Right lobe of liver (tissue), 6 donors: ENCODE measurements at regions not wholly inside any gene's neighbourhood (a gene's known extent, or its start where the extent isn't known, plus 50 kb on each side); places are given as distances from the start of the nearest gene placed in this dataset.

ENCODE experiments used
- ATAC-seq, 4 donors: fragments of 200-7000 bp; cut with Tn5 transposase; one replicate each; pipeline ENCODE4 v1.9.1; 2020; ENCODE audit warnings: mild to moderate bottlenecking in 4 of 4, moderate library complexity in 4 of 4
- DNase-seq, 3 donors: peaks; one replicate each; pipeline ENCODE4 v3.0.0-alpha.2; 2020
- H3K27ac ChIP-seq, 3 donors: fragments of 200-600 bp; one replicate each; pipeline ENCODE4 v1.8.0; 2022
- H3K27me3 ChIP-seq, 2 donors: fragments of 200-600 bp; one replicate each; pipeline ENCODE4 v1.8.0; 2022
- H3K36me3 ChIP-seq, 4 donors: fragments of 200-600 bp; sonication (generic) in 1 of 4; one replicate each; pipeline versions ENCODE4 v1.5.1 to v1.8.0; 2017 to 2022; ENCODE audit warnings: control low read depth in 1 of 4
- H3K4me1 ChIP-seq, 4 donors: fragments of 200-600 bp; sonication (generic) in 1 of 4; one replicate each; pipeline versions ENCODE4 v1.5.1 to v1.8.0; 2017 to 2022; ENCODE audit warnings: control low read depth in 1 of 4
- H3K4me3 ChIP-seq, 3 donors: fragments of 200-600 bp; one replicate each; pipeline ENCODE4 v1.8.0; 2022
- H3K9me3 ChIP-seq, 4 donors: fragments of 200-600 bp; sonication (generic) in 1 of 4; one replicate each; pipeline versions ENCODE4 v1.5.1 to v1.8.0; 2017 to 2022; ENCODE audit warnings: control low read depth in 1 of 4
- POLR2A ChIP-seq: fragments of 450-650 bp; IDR thresholded peaks from one replicate; pipeline ENCODE4 v1.6.1; 2017; ENCODE audit warnings: antibody characterized with exemption, mild to moderate bottlenecking
- WGBS: methylation state at CpG from one replicate; pipeline ENCODE4 v1.1.6; 2018; ENCODE audit warnings: low coverage, low lambda C conversion rate; ENCODE audit not compliant: insufficient coverage; ENCODE audit errors: missing lambda C conversion rate; 5-methylcytosine and 5-hydroxymethylcytosine counted together
- intact Hi-C, 2 donors: fragments of 100-400 bp; cut with DNase I; formaldehyde crosslinking; loops; one replicate each; pipeline versions ENCODE4 v1.11.2 to v1.14.1; 2022
- TF ChIP-seq, protein P1 (sequence below), 4 donors: fragments of 200-600 bp in 3 of 4; fragments of 450-650 bp in 1 of 4; IDR thresholded peaks; one replicate each; pipeline versions ENCODE4 v1.5.1 to v1.8.0; 2016 to 2022; ENCODE audit warnings: antibody characterized with exemption in 4 of 4, mild to moderate bottlenecking in 2 of 4
- donor health status: DM: no; HTN: yes; CAD: no.
- donor health status: DM: no; HTN: no; CAD: no.
- donor health status: DM: no; HTN: no; CAD: no.
- donor health status: DM: no; HTN: yes; CAD: no.
- donor health status: DM: no; HTN: yes; CAD: no.

DNA sequence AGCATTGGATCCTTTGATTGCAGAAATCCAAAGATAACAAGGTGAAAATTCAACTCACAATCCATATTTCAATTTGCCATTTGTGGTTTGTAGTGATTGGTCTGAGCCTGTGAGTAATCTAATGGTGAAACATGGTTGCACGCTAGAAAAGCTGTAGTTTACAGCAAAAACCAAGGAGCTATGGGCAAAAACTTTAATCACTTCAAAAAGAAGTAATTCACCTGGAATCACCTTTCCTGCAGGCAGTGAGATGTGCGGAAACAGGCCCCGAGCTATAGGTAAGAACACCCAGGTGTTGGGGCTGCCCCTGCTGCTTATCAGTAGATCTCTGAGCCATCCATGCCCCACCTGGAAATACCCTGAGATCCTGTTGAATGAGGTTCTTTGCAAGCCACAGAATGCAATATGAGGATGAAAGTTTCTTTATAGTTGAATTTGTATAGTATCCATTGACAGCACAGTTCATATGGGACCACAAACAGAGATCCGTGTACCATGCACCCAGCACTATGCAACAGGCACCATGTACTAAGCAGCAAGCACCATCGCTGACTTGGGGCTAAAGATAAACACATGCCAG is 208.2 kb downstream of the SPP2 start:
- Histone ChIP-seq H3K27ac (no peak overlapping the region), H3K27me3 (peaks cover 0 to 3% of the 10 kb centered on the region in 2 donors), H3K9me3 (no peaks in the 10 kb centered on the region), H3K4me1 (no peaks in the 10 kb centered on the region), H3K4me3 (no peak overlapping the region), H3K36me3 (no peaks in the 10 kb centered on the region)
- 76% methylated on average over 5 of the region's 5 CpGs for WGBS
- TF ChIP-seq POLR2A, result no peak
- TF ChIP-seq, protein P1, sequence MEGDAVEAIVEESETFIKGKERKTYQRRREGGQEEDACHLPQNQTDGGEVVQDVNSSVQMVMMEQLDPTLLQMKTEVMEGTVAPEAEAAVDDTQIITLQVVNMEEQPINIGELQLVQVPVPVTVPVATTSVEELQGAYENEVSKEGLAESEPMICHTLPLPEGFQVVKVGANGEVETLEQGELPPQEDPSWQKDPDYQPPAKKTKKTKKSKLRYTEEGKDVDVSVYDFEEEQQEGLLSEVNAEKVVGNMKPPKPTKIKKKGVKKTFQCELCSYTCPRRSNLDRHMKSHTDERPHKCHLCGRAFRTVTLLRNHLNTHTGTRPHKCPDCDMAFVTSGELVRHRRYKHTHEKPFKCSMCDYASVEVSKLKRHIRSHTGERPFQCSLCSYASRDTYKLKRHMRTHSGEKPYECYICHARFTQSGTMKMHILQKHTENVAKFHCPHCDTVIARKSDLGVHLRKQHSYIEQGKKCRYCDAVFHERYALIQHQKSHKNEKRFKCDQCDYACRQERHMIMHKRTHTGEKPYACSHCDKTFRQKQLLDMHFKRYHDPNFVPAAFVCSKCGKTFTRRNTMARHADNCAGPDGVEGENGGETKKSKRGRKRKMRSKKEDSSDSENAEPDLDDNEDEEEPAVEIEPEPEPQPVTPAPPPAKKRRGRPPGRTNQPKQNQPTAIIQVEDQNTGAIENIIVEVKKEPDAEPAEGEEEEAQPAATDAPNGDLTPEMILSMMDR (IDR thresholded peaks at IDR 0.05), result no peak
- DNase-seq (no peak), ATAC-seq (no peak)
- intact Hi-C loops, result no loop called here

DNA sequence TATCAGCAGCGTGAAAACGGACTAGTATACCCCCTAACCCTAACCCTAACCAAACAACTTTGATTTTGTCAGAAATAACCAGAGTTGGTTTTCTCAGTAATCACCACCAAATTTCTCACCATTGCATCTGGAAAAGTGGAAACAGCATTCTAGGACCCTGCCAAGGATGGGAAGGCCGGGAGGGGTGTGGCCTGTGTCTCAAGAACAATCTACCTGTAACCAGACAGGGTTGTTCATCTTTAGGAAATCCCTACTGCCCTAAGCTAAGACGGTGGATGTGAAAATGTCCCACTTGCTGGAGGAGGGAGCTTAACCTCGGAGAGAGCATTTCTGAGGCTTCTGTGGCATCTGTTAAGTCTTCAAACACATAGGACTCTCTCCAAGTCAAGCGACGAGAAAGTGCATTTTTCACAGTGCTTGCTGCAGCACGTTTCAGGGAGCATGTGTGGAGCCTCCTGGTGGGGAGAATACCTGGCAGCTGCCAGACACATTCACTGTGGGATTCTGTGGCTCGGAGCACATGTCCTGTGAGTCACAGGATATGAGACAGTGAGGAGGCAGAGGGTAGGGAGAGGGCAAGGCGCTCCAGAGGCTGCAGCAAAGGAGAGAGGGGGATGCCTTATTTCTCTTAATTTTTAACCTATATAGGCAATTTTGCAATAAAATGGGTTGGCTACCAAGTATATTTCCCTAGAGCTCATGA is 207.5 kb downstream of the SPP2 start:
- intact Hi-C loops, result no loop called here
- TF ChIP-seq, protein P1 (IDR thresholded peaks at IDR 0.05), result peak; percentile 10 to 37 (median 34)
- no peak for TF ChIP-seq POLR2A
- 53% methylated on average over 10 of the region's 10 CpGs for WGBS
- H3K27ac ChIP-seq, result no peak overlapping the region
- peak in 1 of 3 donors; percentile 42 for DNase-seq
- no peaks in the 10 kb centered on the region for H3K9me3 ChIP-seq
- H3K36me3 ChIP-seq, result no peaks in the 10 kb centered on the region
- H3K27me3 ChIP-seq, result peaks cover 0 to 3% of the 10 kb centered on the region in 2 donors
- peak; percentile 62 to 98 (median 78) for ATAC-seq
- H3K4me3 ChIP-seq, result no peak overlapping the region
- no peaks in the 10 kb centered on the region for H3K4me1 ChIP-seq

DNA sequence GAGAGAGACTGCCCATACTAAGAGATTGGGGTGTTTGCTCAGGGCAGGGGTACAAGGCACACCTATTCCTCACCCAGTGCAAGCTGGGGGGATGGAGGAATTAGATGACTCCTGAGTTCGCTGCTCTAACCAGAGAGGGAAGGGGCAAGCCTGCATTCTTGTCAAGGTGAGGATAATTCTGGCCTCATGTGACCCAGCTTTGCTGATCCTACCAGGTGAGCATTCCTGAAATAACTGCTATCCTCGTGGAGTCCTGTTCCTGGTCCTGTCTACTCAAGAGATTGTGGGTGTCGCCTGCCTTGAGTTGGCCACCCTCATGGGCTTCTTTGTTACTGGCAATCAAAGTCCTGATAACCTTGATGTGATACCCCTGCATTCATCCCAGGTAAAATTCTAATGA is 206.0 kb downstream of the SPP2 start:
- no peaks in the 10 kb centered on the region for H3K4me1 ChIP-seq
- no peaks in the 10 kb centered on the region for H3K36me3 ChIP-seq
- intact Hi-C loops, result no loop called here
- no peak for DNase-seq
- H3K9me3 ChIP-seq, result no peaks in the 10 kb centered on the region
- no peak overlapping the region for H3K4me3 ChIP-seq
- no peak overlapping the region for H3K27ac ChIP-seq
- WGBS, result 36% methylated on average over 2 of the region's 3 CpGs
- TF ChIP-seq POLR2A, result no peak
- TF ChIP-seq, protein P1 (IDR thresholded peaks at IDR 0.05), result no peak
- H3K27me3 ChIP-seq, result peaks cover 0 to 3% of the 10 kb centered on the region in 2 donors
- no peak for ATAC-seq

DNA sequence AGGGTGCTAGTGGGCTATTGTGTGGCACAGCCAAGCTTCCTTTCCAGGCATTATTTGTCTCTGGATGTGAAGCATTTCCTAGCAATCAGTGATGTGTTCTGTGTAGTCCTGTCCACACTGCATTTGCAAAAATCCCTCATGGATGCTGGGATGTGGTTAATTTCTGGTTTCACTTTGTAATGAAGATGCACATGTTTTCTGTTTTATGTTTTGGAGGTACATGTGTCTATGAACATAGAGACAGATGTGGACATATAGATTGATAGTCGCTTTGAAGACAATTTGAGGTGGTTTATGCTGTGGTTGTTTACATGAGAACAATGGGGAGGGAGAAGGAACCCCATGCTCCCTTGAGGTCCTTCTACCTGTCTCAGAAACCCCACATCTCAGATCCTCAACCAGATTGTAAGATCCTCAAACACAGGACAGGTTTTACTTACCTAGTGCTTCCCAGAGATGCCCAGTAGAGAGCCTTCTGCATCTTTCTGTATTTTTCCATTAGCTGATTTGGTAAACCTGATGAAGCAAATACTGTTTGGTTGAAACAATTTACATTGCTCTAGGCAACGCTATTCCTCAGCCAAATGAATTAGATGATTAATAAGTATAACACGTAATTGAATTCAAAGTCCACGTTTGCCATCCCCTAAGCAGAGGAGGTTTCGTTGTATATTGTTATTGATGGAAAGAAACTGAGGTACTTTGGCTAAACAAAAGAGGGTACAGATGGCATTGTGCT is 204.4 kb downstream of the SPP2 start:
- Histone ChIP-seq H3K9me3 (no peaks in the 10 kb centered on the region), H3K27ac (no peak overlapping the region), H3K36me3 (no peaks in the 10 kb centered on the region), H3K4me1 (no peaks in the 10 kb centered on the region), H3K27me3 (peaks cover 0 to 3% of the 10 kb centered on the region in 2 donors), H3K4me3 (no peak overlapping the region)
- intact Hi-C loops, result no loop called here
- ATAC-seq, result no peak
- TF ChIP-seq, protein P1 (IDR thresholded peaks at IDR 0.05), result no peak
- no peak for TF ChIP-seq POLR2A
- 68% methylated on average over 5 of the region's 5 CpGs for WGBS
- DNase-seq, result no peak
